ENCODE measurements at regions not wholly inside any gene's neighbourhood (a gene's known extent, or its start where the extent isn't known, plus 50 kb on each side); places are given as distances from the start of the nearest gene placed in this dataset.

DNA sequence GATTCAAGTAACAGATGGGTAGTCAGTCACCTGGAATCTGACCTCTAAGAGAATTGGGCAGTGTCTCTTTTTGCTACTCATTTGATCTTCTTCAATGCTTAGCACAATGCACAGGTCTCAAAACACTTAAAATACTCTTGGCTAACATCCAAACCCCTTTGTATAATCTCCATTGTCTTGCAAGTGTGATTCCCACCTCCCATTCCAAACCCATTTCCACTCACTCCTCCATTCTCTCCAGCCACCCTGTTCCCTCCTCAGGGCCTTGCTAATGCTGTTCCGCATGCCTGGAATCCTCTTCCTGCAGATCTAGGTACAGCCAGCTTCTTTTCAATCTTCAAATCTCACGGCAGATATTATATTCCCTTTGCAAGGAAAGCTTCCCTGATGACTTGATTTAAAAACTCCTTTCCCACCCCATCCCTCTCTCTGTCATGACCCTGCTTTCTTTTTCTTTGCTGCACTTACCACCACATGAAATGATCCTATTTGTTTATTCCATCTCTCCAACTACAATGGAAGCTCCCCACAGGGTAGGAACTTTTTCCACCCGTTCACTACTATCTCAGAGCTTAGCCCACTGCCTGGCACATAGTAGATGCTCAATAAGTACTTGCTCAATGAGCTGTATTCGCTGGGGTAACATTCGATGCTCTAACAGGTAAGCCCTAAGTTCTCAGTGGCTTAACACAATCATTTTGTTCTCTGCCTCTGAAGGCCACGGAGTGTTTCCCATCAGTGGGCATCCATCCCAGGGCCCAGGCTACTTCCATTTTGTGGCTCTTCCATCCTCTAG, 121.7 kb downstream of the MN1 start:
- DNase-seq (ENCODE audit: low read depth) = no peak

DNA sequence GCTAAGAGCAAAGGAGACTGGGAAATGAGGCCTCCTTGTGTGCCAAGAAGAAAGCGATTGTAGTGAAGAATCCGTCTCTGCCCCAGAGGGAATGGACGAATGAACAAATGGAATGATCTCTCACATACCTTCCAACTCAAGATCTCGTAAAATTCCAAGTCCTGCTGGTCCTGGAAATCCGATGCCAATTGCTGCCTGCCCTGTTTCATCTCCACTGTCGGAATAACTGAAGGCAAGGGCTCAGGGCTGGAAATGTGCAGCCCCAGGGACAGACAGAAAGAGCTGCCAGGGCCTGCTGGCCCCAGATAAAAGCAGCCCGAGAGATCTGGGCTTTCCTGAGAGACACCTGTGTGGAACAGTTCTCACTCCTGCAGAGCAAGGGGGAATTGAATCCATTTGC, 120.9 kb downstream of the MN1 start:
- no peak for DNase-seq (ENCODE audit: low read depth)

DNA sequence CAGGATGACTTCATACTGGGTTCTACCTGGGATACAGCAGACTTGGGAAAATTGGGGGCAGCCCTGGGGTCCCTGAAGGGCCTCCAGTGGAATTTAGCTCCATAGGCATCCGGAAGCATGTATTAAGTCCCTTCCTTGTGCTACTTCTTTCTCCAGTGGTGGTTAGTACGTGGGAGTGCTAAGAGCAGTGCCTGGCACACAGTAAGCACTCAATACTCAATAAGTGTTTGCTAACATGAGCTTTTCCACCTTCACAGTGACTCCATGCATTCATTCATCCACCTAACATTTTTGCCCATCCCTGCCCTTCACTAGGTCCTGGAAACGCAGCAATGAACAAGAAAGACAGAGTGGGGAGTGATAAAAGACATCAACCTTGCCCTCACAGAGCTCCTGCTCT, 120.5 kb downstream of the MN1 start:
- no peak for DNase-seq (ENCODE audit: low read depth)

DNA sequence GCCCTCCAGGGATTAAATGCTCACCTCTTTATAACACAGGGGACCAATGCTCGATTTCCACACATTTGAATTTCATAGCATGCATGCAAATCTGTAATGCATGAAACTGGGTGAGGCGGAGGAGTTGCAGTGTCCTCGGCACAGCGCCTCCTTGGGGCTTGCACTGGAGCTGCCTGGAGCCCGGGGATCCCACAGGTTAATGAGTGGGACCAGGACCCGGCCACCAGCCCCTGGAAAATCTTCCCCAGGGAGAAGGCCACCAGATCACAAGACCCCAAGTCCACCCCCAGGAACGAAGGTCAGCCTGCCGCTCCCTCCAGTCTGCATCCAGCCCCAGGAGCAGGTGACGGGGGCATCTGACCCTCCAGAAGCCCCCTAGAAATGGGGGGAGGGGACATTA, 119.1 kb downstream of the MN1 start:
- no peak for DNase-seq (ENCODE audit: low read depth)

DNA sequence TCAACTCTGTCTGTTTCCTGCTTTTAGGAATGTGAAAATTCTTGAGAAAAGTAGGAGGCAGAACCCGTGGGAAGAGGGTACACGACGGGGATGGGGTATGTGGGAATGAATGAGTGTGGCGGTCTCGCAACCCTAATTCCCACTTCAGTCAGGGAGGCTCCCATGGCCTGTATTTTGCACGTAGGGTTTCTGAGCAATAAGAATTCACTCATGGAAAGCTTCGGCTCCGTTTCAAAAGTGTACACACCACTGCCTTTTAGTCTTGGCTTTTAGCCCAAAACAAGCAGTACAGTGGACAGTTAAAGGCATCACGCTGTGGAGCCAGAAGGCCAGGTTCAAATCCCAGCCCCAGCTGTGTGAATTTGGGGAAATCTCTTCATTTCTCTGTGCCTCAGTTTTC, 116.7 kb downstream of the MN1 start:
- DNase-seq (ENCODE audit: low read depth) = no peak

DNA sequence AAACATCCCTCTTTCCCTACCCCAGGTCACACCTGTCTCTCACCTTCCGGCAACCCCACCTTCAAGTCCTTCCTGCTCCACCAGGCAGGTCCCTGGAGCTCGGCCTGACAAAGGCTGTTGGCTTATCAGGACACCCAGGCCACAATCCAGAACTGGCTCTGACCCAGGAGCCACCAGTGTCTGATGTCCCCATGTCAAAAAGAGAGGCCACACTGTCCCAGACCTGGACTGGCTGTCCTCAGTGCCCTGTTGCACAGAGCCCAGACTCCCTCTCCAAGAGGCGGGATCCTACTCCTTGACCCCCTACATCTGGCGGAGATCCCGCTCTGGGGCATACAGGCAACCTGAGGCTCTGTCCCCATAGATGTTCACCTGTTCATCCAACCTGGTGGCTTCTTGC, 116.0 kb downstream of the MN1 start:
- no peak for DNase-seq (ENCODE audit: low read depth)

DNA sequence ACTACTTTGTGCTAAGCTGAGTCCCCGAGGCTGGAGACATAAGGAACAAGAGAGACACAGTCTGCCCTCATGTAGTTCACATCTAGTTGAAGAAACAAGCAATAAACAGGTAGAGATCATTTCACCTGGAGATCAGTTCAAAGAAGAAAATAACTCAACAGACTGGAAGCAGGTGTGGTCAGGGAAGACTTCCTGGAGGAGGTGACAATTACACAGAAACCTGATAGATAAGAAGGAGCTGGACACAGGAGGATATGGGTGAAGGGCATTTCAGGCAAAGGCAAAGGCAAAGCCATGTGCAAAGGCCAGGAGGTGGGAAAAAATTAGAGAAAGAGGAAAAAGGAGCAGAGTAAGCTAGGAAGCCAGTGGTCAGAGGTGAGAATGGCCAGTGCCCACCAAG, 115.6 kb downstream of the MN1 start:
- DNase-seq (ENCODE audit: low read depth) = no peak

DNA sequence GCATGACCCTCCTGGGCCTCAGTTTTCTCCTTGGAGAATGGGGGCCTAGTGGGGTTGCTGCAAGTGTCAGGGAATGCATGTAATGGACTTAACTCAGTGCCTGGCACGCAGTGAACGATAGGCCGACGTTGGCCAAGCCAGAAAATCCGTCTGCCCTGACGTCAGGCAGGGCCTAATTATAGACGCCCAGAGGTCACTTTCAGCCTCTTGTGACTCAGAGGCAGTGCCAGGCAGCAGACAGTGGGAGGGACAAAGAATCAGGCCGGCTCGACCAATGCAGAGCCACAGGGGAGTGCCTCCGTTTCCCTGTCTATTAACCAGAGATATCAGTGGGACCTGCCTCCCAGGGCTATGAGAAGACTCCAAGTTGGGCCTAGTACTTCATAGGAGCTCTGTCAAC, 115.0 kb downstream of the MN1 start:
- peak; percentile 70 for DNase-seq (ENCODE audit: low read depth)

DNA sequence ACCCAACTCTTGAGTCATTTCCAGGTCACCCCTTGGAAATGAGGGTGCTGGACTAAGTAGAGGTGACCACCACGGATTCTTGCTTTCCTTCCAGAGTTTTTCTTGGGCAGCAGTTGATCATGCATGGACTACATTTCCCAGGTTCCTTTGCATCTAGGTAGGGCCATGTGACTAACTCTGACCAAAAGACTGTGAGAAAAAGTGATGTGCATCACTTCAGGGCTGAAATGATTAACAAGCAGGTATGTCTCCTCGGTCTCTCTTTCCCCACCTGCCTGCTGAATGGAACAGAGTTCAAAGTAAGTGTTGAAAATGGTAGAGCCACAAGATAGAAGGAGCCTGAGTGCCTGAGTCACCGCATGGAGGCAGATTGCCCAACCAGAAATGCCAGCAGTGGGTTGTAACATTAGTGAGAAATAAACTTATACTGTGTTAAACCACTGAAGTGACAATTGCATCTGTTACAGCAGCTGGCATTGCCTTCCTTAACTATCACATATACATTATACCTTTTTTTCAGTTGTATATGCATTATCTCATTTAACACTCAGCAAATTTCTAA, 113.5 kb downstream of the MN1 start:
- no peak for DNase-seq (ENCODE audit: low read depth)

DNA sequence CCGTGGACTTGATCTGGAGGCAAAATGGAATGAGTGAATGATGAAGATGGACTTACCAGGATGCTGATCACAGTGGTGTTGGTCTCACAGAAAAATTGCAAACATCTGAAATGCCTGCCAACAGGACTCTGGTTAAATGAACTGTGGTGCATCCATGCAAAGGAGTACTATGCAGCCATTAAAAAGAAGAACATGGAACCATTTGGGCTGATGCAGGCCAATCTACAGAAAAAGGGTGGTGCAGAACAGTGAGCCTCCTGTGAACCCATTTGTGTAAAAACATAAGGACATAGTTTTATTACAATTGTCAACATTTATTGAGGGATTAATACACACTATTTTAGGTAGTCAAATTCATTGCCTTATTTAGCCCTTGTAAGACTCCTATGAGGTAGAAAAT, 111.9 kb downstream of the MN1 start:
- no peak for DNase-seq (ENCODE audit: low read depth)

DNA sequence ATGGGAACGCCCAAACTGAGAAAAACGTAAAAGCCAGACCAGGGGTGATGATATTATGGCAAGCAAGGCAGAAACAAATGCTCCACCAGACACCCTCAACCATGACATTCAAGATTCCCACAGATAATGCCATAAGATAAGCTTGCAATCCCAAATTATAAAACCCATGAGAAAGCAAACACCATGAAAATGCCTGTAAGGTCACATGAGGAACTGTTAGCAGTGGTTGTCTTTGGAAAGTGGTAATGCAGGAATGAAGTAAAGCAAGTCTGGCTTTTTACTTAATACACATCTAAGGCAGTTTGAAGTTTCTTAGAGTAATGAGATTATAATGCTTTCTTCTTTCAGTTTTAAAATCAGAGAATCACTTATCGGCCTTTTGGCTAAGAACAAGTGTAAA, 111.0 kb downstream of the MN1 start:
- DNase-seq (ENCODE audit: low read depth) = no peak

DNA sequence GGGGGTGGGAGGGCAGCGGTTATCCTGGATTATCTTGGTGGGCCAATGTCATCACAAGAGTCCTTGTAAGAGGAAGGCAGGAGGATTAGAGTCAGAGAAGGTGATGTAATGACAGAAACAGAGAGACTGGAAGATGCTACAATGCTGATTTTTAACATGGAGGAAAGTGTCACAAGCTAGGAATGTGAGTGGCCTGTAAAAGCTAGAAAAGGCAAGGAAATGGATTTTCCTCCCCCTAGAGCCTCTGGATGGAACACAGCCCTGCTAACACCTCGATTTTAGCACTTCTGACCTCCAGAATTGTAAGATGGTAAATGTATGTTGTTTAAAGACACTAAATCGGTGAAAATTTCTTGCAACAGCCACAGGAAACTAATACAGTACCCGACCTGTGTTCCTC, 109.3 kb downstream of the MN1 start:
- no peak for DNase-seq (ENCODE audit: low read depth)

DNA sequence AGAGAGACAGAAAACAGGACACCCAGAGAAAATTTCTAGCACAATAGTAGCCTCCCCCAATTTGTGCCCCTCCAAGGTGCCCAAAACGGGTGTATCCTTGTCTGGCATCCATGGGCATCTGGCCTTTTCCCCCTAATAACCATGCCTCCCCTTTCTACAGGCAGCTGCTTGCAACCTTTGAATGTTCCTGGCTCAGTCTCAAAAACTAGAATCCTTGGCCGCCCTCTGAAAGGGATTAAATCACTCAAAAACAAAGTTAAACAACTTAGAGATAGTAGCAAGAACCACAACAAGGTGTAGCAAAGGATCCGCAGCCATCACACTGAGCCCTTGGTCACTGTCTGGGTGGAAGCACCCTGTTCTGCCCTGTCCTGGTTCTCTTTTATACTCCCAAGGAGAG, 105.6 kb downstream of the MN1 start:
- no peak for DNase-seq (ENCODE audit: low read depth)

DNA sequence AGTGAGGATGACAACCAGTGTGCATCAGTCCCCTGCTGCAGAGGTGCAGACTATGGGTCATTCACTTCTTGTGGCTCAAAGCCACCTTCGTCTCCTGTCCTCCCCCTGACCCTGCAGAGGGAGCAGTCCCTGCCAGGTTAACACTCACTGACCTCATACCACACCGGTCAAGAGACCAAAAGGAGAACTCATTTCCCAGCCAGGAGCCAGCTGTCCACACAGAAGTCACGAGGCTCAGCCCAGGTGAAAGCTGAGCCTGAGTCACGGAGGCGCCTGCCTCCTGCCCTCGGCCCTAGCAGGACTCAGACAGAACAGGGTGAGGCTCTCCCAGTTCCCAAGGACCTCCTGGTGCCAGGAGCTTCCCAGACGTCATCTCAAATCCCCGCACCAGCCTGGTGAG, 103.7 kb downstream of the MN1 start:
- no peak for DNase-seq (ENCODE audit: low read depth)

Data from Daoy (cell line).